ENCODE measurements at regions not wholly inside any gene's neighbourhood (a gene's known extent, or its start where the extent isn't known, plus 50 kb on each side); places are given as distances from the start of the nearest gene placed in this dataset.

GRCh38 chr11:19597206-19597605, 115.4 kb upstream of the NAV2 start:
- no peak for TF ChIP-seq POLR2AphosphoS5 (IDR thresholded peaks at IDR 0.05; ENCODE audit: low read depth)
- no peak for TF ChIP-seq SPI1 (IDR thresholded peaks at IDR 0.05; ENCODE audit: borderline replicate concordance, low read depth)
- TF ChIP-seq REST (IDR thresholded peaks at IDR 0.05; ENCODE audit: insufficient replicate concordance, low read depth), result no peak
- TF ChIP-seq CTCF (IDR thresholded peaks at IDR 0.05; ENCODE audit: insufficient read depth, low read length), result no peak

Measured in HL-60 (cell line).